Spleen (tissue), 7 donors: ENCODE measurements at regions not wholly inside any gene's neighbourhood (a gene's known extent, or its start where the extent isn't known, plus 50 kb on each side); places are given as distances from the start of the nearest gene placed in this dataset.

Source experiments
- POLR2A ChIP-seq, 3 donors: fragments of 450-650 bp; IDR thresholded peaks; one replicate each; pipeline ENCODE4 v1.5.1; 2017; ENCODE audit warnings: antibody characterized with exemption in 3 of 3, mild to moderate bottlenecking in 1 of 3
- TF ChIP-seq, protein P1 (sequence below), 11 experiments: fragments of 200-600 bp in 7 of 11; fragments of 450-650 bp in 4 of 11; sonication (generic) in 4 of 11; IDR thresholded peaks in 8 of 11; conservative IDR thresholded peaks in 3 of 11; 1 replicate in 7 of 11; 2 replicates in 4 of 11; pipeline versions ENCODE4 v1.4.0 to v1.8.0; 2016 to 2021; ENCODE audit warnings: antibody characterized with exemption in 11 of 11, inconsistent platforms in 4 of 11, mild to moderate bottlenecking in 1 of 11
- donor health status: DM: no; HTN: no; CAD: no; lungs with moderate emphysema.
- donor health status: DM: no; HTN: no; CAD: no.
- donor health status: DM: no; HTN: no; CAD: no.

DNA sequence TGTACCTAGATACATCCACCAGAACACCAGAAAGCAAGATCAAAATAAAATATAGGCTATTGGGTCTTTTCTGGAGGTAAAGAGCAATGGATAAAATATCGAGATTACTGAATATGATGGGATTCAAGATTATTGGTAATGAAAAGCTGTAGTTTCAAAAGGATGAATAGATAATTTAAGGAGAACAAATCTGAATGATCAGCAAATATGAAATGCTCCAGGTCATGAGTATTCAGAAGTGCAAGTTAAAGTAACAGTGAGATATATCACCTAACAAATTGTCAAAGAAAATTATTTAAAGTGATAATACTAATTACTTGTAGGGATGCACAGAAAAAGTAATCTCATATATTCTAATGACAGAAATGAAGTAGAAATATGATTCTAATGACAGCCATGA lies 409.6 kb upstream of the MDFIC2 start:
- TF ChIP-seq, protein P1, sequence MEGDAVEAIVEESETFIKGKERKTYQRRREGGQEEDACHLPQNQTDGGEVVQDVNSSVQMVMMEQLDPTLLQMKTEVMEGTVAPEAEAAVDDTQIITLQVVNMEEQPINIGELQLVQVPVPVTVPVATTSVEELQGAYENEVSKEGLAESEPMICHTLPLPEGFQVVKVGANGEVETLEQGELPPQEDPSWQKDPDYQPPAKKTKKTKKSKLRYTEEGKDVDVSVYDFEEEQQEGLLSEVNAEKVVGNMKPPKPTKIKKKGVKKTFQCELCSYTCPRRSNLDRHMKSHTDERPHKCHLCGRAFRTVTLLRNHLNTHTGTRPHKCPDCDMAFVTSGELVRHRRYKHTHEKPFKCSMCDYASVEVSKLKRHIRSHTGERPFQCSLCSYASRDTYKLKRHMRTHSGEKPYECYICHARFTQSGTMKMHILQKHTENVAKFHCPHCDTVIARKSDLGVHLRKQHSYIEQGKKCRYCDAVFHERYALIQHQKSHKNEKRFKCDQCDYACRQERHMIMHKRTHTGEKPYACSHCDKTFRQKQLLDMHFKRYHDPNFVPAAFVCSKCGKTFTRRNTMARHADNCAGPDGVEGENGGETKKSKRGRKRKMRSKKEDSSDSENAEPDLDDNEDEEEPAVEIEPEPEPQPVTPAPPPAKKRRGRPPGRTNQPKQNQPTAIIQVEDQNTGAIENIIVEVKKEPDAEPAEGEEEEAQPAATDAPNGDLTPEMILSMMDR (IDR thresholded peaks at IDR 0.05 in 8 of 11, conservative IDR thresholded peaks at IDR 0.05 in 3 of 11): no peak
- TF ChIP-seq POLR2A (IDR thresholded peaks at IDR 0.05): no peak
